Erythroblast (primary cell): ENCODE measurements at regions not wholly inside any gene's neighbourhood (a gene's known extent, or its start where the extent isn't known, plus 50 kb on each side); places are given as distances from the start of the nearest gene placed in this dataset.

Experiments
- GATA1 ChIP-seq: IDR thresholded peaks from 2 replicates; pipeline ENCODE4 v1.6.1; 2011; ENCODE audit warnings: low read depth, mild to moderate bottlenecking, control low read depth, low read length, moderate library complexity
- POLR2A ChIP-seq: IDR thresholded peaks from 2 replicates; pipeline ENCODE4 v1.6.1; 2011; ENCODE audit warnings: mild to moderate bottlenecking, low read length

- TF ChIP-seq POLR2A = no peak
- TF ChIP-seq GATA1 = no peak
Measured at GRCh38 chr2:191604154-191604553, 73.8 kb upstream of the NABP1 start.
